GM21390 (cell line): ENCODE measurements at regions not wholly inside any gene's neighbourhood (a gene's known extent, or its start where the extent isn't known, plus 50 kb on each side); places are given as distances from the start of the nearest gene placed in this dataset.

Experiments
- ATAC-seq: cut with Tn5 transposase; IDR thresholded peaks from one replicate; pipeline ENCODE4 v1.9.1; 2021; ENCODE audit not compliant: unreplicated experiment

- ATAC-seq = no peak
Observed at GRCh38 chr3:19093084-19093483, 55.2 kb upstream of the KCNH8 start.

- no peak for ATAC-seq
Observed at GRCh38 chr3:19077388-19077787, 70.9 kb upstream of the KCNH8 start.

- ATAC-seq = no peak
Observed at GRCh38 chr3:19075037-19075436, 73.3 kb upstream of the KCNH8 start.

GRCh38 chr3:19074257-19074900 is 73.9 kb upstream of the KCNH8 start:
- no peak for ATAC-seq

GRCh38 chr3:19073341-19074105 is 74.8 kb upstream of the KCNH8 start:
- ATAC-seq = no peak

- no peak for ATAC-seq
Observed at GRCh38 chr3:19070325-19070724, 78.0 kb upstream of the KCNH8 start.

GRCh38 chr3:19065027-19065426 is 83.3 kb upstream of the KCNH8 start:
- ATAC-seq = no peak

GRCh38 chr3:19063936-19064335 is 84.4 kb upstream of the KCNH8 start:
- ATAC-seq = no peak

GRCh38 chr3:19060404-19060803 is 87.9 kb upstream of the KCNH8 start:
- no peak for ATAC-seq

- no peak for ATAC-seq
Observed at GRCh38 chr3:19052874-19053273, 95.4 kb upstream of the KCNH8 start.

- no peak for ATAC-seq
Observed at GRCh38 chr3:19046440-19046839, 101.9 kb upstream of the KCNH8 start.

GRCh38 chr3:19030522-19030839 is 117.8 kb upstream of the KCNH8 start:
- no peak for ATAC-seq

GRCh38 chr3:19029837-19030521 is 118.3 kb upstream of the KCNH8 start:
- no peak for ATAC-seq

GRCh38 chr3:19025441-19025840 is 122.9 kb upstream of the KCNH8 start:
- ATAC-seq = no peak

GRCh38 chr3:19022546-19022945 is 125.8 kb upstream of the KCNH8 start:
- ATAC-seq = no peak

- ATAC-seq = no peak
Observed at GRCh38 chr3:19016851-19017250, 131.5 kb upstream of the KCNH8 start.

- no peak for ATAC-seq
Observed at GRCh38 chr3:19013879-19014278, 134.4 kb upstream of the KCNH8 start.

GRCh38 chr3:19012846-19013245 is 135.5 kb upstream of the KCNH8 start:
- no peak for ATAC-seq

- ATAC-seq = no peak
Observed at GRCh38 chr3:19002606-19003005, 145.7 kb upstream of the KCNH8 start.

GRCh38 chr3:18998069-18998468 is 150.2 kb upstream of the KCNH8 start:
- ATAC-seq = no peak

GRCh38 chr3:18992709-18993108 is 155.6 kb upstream of the KCNH8 start:
- no peak for ATAC-seq

- ATAC-seq = no peak
Observed at GRCh38 chr3:18989237-18989795, 159.0 kb upstream of the KCNH8 start.
